Colonic mucosa (tissue), 4 donors: ENCODE measurements at regions not wholly inside any gene's neighbourhood (a gene's known extent, or its start where the extent isn't known, plus 50 kb on each side); places are given as distances from the start of the nearest gene placed in this dataset.

Experiments
- DNase-seq: peaks from one replicate; pipeline ENCODE4 v3.0.0-alpha.2; 2020
- H3K27ac ChIP-seq: fragments of 200-600 bp; one replicate; pipeline ENCODE4 v1.8.0; 2021
- H3K27me3 ChIP-seq: fragments of 200-600 bp; one replicate; pipeline ENCODE4 v1.8.0; 2021
- H3K36me3 ChIP-seq: fragments of 200-600 bp; one replicate; pipeline ENCODE4 v1.8.0; 2021
- H3K4me1 ChIP-seq: fragments of 200-600 bp; one replicate; pipeline ENCODE4 v1.8.0; 2021; ENCODE audit warnings: mild to moderate bottlenecking
- H3K4me3 ChIP-seq: fragments of 200-600 bp; one replicate; pipeline ENCODE4 v1.8.0; 2021
- H3K9ac ChIP-seq, 2 donors: one replicate each; pipeline ENCODE4 v1.7.0; 2013; ENCODE audit warnings: control low read depth in 2 of 2, low read depth in 2 of 2, low read length in 2 of 2
- H3K9me3 ChIP-seq: fragments of 200-600 bp; one replicate; pipeline ENCODE4 v1.8.0; 2021
- intact Hi-C: fragments of 100-400 bp; cut with DNase I; formaldehyde crosslinking; loops from one replicate; pipeline ENCODE4 v1.14.1; 2022
- TF ChIP-seq, protein P1 (sequence below): fragments of 200-600 bp; IDR thresholded peaks from one replicate; pipeline ENCODE4 v1.8.0; 2022; ENCODE audit warnings: antibody characterized with exemption, mild to moderate bottlenecking
- donor health status: healthy.
- donor health status: DM: no; HTN: no; CAD: no.
- donor health status: DM: no; HTN: no; CAD: no.

DNA sequence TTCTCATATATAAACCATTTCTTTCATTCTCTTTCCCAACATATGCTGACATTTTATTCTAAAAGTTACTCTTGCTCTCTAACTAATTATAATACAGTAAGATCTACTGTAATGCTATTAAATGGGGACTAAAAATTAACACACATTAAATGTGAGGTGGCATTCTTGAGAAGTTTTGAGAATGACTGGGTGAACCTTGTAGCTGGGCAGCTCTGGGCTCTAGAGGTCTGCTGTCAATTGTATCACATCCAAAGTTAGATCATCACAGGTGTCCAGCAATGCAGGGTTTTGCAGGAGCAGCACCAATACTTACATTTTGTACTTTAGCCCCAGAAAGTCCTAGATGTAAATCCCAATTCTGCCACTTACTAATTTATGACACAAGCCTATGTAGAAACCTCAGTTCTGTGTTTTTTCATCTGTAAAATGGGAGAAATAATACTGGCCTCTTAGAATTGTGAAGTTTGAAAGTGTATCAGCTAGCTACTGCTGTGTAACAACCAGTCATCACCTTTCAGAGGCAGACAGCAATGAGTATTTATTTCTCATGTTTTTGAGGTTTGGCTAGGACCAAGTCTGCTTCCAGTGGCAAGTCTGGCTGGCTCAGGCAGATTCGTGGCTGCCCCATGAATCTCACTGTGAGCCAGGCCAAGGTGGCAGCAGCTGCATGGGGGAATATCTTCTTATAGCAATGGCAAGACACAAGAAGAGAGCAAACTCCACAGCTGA, 79.6 kb upstream of the EMX2 start:
- TF ChIP-seq, protein P1, sequence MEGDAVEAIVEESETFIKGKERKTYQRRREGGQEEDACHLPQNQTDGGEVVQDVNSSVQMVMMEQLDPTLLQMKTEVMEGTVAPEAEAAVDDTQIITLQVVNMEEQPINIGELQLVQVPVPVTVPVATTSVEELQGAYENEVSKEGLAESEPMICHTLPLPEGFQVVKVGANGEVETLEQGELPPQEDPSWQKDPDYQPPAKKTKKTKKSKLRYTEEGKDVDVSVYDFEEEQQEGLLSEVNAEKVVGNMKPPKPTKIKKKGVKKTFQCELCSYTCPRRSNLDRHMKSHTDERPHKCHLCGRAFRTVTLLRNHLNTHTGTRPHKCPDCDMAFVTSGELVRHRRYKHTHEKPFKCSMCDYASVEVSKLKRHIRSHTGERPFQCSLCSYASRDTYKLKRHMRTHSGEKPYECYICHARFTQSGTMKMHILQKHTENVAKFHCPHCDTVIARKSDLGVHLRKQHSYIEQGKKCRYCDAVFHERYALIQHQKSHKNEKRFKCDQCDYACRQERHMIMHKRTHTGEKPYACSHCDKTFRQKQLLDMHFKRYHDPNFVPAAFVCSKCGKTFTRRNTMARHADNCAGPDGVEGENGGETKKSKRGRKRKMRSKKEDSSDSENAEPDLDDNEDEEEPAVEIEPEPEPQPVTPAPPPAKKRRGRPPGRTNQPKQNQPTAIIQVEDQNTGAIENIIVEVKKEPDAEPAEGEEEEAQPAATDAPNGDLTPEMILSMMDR, result no peak

DNA sequence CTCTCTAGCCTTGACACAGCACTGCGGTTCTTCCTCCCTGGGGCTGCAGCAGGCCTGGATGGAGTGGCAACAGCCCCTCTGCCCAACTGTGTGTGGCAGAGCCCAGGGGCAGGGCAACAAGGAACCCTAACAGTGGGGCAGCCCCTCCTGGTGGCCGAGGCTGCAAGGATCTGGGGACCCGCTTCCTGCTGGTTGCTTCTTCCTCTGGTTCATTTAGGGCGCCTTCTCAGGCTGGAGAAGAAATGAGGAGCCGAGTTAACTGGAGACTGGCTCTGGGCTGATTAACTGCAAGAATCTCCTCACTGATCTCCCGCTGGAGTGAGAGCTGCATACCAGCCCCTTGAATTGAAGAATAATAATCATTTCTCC, 80.1 kb upstream of the EMX2 start:
- intact Hi-C loops, result no loop called here
- H3K4me1 ChIP-seq, result no peaks in the 10 kb centered on the region
- H3K4me3 ChIP-seq, result no peak overlapping the region
- no peak overlapping the region for H3K9ac ChIP-seq
- H3K9me3 ChIP-seq, result no peaks in the 10 kb centered on the region
- TF ChIP-seq, protein P1, result no peak
- DNase-seq, result no peak
- H3K36me3 ChIP-seq, result no peaks in the 10 kb centered on the region
- peak overlapping the region; percentile 32 for H3K27ac ChIP-seq
- H3K27me3 ChIP-seq, result no peaks in the 10 kb centered on the region

More for the DNA sequence above, 79.6 kb upstream of the EMX2 start:
- Histone ChIP-seq H3K27ac (peak overlapping the region; percentile 32), H3K9me3 (no peaks in the 10 kb centered on the region), H3K36me3 (no peaks in the 10 kb centered on the region), H3K27me3 (no peaks in the 10 kb centered on the region), H3K4me3 (no peak overlapping the region), H3K9ac (no peak overlapping the region), H3K4me1 (no peaks in the 10 kb centered on the region)
- no peak for DNase-seq
- intact Hi-C loops, result no loop called here

DNA sequence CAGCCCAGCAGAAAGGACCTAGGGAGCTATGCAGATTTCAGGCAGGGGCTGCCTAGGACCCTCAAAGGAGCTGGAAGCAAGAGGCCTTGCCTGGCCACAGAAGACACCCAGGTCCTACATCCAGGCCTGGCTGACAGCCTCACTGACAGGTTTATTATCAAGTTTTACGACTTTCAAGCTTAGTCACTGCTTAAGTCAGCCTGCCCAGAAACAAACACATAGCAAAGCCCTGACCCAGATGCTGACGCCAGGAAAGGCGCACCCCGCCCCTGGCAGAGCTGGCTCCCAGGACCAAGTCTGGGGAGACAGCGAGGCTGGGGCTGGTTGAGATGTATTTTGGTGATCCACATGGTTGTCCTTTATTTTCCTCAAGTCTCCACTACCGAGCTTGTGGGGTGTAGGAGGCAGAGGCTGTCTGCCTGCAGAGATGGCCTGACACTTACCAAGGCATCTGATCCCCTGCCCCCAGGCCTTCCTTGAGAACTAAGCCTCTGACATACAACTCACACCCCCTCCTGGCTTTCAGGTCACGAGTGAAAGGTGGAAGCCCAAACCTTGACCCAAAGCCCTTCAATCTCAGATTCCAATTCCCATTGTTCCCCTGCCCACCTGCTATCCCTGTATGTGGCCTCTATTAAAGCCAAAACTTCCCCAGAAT, 80.7 kb upstream of the EMX2 start:
- Histone ChIP-seq H3K27me3 (no peaks in the 10 kb centered on the region), H3K4me1 (no peaks in the 10 kb centered on the region), H3K4me3 (no peak overlapping the region), H3K27ac (peak overlapping the region; percentile 32), H3K9ac (peak overlapping the region in 1 of 2 donors; percentile 14), H3K9me3 (no peaks in the 10 kb centered on the region), H3K36me3 (no peaks in the 10 kb centered on the region)
- TF ChIP-seq, protein P1, result no peak
- peak; percentile 67 for DNase-seq
- intact Hi-C loops, result no loop called here

DNA sequence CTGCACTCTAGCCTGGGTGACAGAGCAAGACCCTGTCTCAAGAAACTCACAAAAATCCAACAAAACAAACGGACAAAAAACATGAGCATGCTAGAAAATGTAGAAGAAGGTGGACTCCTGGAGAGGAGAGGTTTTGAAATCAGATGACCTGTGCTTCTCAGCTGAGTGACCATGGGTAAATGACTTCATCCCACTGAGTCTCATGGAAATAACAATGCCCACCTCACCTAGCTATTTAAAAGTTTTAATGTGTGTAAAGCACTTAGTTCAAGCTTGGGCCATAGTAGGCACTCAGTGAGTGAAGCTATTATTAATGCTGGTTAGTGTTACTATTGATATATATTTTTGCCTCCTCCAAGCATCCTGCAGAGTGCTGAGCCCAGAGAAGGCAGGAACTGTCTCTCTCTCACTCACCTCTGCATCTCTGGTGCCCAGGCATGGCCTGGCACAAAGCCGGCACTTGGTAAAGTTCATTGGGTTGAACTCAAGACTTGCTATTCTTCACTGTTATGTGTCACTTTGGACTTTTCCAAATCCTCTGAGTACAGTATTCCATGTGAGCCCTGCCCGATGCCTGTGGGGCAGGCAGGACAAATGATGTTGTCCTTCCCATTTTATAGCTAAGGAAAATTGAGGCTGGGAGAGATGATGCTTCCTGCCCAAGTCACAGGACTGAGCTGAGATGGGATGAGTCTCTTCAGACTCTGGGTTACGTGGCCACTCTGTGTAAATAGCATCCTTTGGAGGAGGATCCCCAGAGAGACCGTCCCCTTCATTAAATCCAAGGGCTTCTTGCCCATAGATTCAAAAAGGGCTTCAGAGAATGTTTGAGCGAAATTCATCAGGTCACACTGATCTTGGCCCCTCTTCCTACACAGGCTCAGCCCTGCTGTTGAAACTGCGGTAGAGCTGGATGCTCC, 81.4 kb upstream of the EMX2 start:
- TF ChIP-seq, protein P1, result no peak
- no peaks in the 10 kb centered on the region for H3K4me1 ChIP-seq
- no peak for DNase-seq
- intact Hi-C loops, result no loop called here
- no peak overlapping the region for H3K9ac ChIP-seq
- H3K4me3 ChIP-seq, result no peak overlapping the region
- no peaks in the 10 kb centered on the region for H3K27me3 ChIP-seq
- no peaks in the 10 kb centered on the region for H3K36me3 ChIP-seq
- no peaks in the 10 kb centered on the region for H3K9me3 ChIP-seq
- H3K27ac ChIP-seq, result peak overlapping the region; percentile 10

DNA sequence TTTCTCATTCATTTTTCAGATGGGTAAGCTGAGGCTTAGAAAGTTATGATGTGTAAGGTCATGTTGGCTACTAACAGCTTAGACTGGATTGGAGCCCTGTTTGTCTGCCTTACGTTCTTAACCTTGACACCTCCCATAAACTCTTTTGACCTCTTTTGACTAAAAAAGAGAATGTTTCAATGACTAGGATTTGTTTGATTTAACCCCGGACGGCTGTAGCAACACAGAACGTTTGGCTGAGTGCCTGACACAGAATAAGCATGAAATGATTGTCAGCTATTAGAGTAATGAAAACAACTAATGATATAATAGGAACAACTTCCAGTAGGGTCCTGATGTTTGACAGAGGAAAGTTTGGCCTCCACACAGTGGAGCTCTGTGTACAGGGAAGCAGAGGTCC, 83.3 kb upstream of the PDZD8 start:
- Histone ChIP-seq H3K36me3 (no peaks in the 10 kb centered on the region), H3K9me3 (no peaks in the 10 kb centered on the region), H3K4me1 (no peaks in the 10 kb centered on the region), H3K27ac (no peak overlapping the region), H3K4me3 (no peak overlapping the region), H3K9ac (no peak overlapping the region), H3K27me3 (no peaks in the 10 kb centered on the region)
- TF ChIP-seq, protein P1, result no peak
- intact Hi-C loops, result no loop called here
- DNase-seq, result no peak
